ENCODE measurements at regions not wholly inside any gene's neighbourhood (a gene's known extent, or its start where the extent isn't known, plus 50 kb on each side); places are given as distances from the start of the nearest gene placed in this dataset.

DNA sequence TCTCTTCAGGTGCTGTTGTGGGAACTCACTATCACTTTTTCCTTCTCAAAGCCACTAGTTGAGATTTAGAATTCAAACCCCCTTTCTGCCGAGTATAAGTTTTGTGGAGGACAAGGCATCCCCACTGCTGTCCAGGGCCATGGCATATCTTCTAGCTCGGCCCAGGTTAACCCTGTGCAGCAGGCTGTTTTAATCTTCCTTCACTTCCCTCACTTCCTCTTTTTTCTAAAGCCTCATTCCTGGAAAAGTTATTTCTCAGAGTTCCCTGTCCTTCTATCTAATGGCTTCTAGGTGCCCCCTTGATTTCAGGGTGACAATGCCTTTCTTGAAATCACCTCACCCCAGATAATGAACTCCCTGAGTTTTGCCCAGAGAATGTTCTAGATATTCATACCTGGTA is 222.3 kb downstream of the SNX10 start:
- no peak for DNase-seq (ENCODE audit: low spot score)

DNA sequence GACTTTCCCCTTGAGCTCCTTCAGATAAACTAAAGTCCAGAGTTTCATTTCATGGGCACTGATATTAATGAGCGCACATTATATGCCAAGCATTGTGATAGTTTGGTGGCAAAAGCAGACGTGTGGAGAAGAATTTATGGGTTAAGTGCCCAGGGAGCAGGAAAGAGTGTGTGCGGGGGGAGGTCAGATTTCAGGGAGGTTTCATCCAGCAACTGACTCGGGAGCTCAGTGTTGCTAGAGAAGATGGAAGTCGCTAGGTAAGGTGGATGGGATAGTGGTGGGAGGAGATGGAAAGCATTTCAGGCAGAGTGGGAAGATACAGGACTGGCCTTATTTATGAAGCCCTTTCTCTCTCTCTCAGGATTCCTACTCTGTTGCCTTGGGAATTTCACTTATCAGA is 223.0 kb downstream of the SNX10 start:
- no peak for DNase-seq (ENCODE audit: low spot score)

GRCh38 chr7:26515314-26515842 is 223.7 kb downstream of the SNX10 start:
- no peak for DNase-seq (ENCODE audit: low spot score)

DNA sequence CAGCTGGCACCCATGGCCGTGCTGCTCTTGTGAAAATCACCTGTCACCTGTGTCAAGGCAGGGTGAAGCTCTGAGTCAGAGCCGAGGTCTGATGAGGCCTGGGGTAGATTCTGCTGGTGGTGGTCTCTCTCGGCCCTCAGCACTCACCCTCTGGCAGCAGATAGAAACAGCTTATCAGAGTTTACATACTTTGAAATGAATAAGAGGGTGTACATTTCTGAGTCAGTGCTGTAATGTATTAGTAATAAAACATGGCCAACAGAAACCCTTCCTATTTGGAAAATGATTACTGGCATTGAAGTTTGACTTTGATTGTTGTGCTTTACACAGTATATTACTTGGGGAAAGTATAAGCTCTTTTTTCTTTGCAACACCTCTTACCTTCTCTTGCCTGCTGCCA is 228.8 kb downstream of the SNX10 start:
- no peak for DNase-seq (ENCODE audit: low spot score)

GRCh38 chr7:26522633-26523032 is 231.0 kb downstream of the SNX10 start:
- DNase-seq (ENCODE audit: low spot score) = no peak

GRCh38 chr7:26525398-26526264 is 234.0 kb downstream of the SNX10 start:
- no peak for DNase-seq (ENCODE audit: low spot score)

GRCh38 chr7:26526265-26526587 is 234.6 kb downstream of the SNX10 start:
- DNase-seq (ENCODE audit: low spot score) = no peak

DNA sequence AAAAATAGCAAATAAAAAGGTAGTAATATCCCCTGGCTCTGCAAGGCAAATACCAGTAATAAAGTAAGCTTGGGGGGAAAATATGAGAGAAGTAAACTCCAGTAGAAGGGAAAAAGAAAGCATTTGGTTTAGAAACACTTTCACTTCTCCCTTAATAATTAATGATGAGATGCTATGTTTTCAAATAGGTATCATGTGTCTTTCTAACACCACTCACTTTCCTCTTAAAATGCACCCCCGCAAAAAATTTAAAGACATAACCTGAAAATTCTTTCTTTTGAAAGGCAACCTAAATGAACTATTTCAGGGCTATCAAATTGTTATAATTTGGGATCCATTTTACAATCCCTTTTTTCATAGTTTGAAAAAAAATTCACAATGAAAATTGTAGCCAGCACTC is 240.3 kb downstream of the SNX10 start:
- no peak for DNase-seq (ENCODE audit: low spot score)

DNA sequence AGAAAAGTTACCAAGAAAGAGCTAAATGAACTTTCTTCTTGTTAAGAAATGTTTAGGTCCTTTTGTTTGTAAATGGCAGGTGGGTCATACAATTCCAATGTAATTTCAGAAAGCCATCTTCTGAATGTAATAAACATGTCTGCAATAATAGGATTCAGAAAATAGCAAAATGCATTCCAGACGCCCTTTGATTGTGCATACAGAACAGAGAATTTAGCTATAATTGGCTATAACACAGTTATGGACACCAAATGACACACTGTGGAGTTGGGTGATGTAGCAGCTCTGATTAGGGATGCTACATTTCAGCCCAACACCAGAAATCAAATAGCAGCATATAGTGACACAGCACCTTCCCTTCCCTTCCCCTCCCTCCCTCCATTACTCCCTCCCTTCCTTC is 240.8 kb downstream of the SNX10 start:
- no peak for DNase-seq (ENCODE audit: low spot score)

GRCh38 chr7:26533217-26533616 is 241.6 kb downstream of the SNX10 start:
- no peak for DNase-seq (ENCODE audit: low spot score)

DNA sequence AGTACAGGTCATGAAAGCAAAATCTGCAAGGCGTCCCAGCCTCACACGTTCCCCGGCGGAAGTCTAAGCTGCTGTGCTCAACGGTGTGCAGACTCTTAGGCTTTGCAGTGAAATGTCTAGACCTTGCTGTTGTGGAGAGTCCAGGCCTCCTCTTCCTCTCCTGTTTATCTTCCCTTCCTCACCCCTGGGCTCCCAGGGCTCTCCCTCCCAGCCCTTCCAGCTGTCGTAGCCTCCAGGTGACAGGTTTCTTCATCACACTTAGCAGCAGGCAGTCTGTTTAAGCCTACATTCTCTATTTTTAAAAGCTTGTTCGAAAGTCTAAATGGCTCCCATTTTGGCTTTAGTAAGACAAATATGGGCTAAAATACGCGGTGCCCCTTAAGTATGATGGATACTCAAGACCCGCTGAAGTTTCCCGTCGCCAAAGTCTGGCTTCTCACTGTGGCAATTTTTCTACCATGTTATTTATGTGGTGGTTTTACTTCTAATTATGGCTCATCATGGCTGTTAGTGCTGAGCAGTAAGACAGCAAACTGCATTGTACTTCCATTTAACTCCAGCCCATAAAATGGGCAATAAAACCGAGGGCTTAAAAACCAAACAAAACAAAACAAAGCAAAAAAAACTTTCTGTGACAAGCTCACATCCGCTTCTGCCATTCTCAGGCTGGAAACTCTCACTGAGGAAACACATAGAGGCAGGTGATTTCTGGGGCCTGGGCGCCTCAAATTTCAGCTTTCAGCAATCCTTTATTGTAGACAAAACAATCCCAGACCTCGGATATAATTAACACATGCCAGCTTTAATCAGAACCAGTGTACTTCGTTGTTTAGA is 243.2 kb downstream of the SNX10 start:
- DNase-seq (ENCODE audit: low spot score) = no peak

DNA sequence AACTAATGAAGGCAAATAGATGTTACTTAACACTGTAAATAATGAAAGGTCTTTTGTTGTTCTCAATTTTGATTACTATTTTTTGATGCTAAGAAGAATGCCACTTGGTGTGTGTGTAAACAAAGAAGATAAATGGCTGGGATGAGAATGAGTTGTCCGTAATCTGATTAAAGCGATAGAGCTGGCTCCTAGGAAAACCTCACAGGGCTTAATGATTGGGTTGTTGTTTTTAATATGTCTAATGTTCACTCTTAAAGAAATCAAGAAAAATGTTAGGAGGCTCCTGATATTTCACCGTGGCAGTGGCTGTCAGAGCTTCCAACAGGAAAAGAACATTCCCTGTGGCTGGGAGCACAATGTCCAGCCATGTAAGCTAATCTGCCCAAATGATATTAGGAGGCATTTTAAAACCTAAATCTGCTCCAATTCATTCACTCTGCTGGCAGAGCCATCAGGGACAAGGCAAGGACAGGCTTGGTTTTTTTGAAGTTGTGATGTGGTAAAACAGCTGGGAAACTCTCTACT is 243.9 kb downstream of the SNX10 start:
- DNase-seq (ENCODE audit: low spot score) = no peak

DNA sequence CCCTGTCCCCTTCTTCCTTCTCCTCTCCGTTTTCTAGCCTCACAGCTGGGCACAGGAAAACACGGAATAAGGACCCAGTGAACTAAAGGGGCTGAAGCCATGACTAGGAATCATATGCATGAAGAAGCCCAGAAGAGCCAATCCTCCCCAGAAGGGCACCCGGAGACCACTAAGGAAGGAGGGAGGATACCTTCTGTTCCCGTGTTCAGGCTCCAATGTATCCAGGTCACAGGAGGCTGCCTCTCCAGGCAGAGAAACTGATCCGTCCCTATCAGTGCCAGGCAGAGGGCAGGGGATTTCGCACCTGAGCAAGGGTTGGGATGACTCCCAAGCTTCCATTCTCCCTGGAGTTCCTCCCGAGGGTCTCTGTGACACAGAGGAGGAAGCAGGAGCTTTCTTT is 246.6 kb downstream of the SNX10 start:
- DNase-seq (ENCODE audit: low spot score) = no peak

GRCh38 chr7:26538689-26539088 is 247.0 kb downstream of the SNX10 start:
- no peak for DNase-seq (ENCODE audit: low spot score)

- no peak for DNase-seq (ENCODE audit: low spot score)
Measured at GRCh38 chr7:26543340-26543739, 251.7 kb downstream of the SNX10 start.

GRCh38 chr7:26543951-26544350 is 252.3 kb downstream of the SNX10 start:
- no peak for DNase-seq (ENCODE audit: low spot score)

DNA sequence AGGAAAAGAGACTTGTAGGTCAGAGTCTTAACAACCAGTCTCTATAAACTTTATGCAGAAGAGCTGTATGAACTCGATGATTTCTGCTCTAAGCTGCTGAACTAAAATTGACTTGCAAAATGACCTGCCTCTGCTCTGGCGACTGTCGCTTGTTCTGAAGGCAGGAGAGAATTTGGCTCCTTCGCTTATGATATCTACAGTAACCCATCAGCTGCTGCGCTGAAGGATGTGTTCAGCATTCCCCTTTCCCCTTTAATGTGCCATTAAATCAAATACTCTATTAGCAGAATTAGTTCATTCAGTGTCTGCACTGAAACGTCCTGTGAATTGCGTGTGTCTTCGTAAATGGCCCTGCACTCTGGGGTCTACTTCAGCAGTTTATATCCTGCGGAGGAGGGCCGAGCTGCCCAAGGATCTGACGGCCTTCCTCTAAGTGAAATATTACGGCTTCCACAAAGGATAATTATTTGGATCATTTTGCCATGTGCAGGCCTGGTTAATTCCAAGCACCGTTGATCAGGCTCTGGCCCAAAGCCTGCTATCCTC is 254.9 kb downstream of the SNX10 start:
- DNase-seq (ENCODE audit: low spot score) = no peak

GRCh38 chr7:26547156-26547555 is 255.5 kb downstream of the SNX10 start:
- no peak for DNase-seq (ENCODE audit: low spot score)

GRCh38 chr7:26549281-26549944 is 257.8 kb downstream of the SNX10 start:
- DNase-seq (ENCODE audit: low spot score) = no peak

- no peak for DNase-seq (ENCODE audit: low spot score)
Measured at GRCh38 chr7:26550492-26550891, 258.8 kb downstream of the SNX10 start.

DNA sequence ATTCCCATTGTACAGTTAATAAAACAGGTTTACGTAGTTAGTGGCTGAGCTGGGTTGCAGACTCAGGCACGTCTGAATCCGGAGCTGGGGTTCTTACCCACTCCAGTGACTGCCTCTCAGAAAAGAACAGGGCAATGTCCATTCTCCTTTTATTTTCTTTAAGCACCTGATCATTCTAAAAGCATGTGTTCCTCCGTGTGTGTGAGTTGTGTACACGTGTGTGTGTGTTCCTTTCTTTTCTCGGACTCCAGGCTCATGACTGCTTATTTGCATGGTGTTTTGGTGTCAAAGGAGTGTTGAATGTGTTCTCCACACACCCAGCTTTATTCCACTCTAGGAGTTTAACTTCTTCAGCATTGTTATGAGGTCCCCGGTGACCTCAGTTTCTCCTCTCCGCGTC is 260.1 kb downstream of the SNX10 start:
- DNase-seq (ENCODE audit: low spot score) = no peak

DNA sequence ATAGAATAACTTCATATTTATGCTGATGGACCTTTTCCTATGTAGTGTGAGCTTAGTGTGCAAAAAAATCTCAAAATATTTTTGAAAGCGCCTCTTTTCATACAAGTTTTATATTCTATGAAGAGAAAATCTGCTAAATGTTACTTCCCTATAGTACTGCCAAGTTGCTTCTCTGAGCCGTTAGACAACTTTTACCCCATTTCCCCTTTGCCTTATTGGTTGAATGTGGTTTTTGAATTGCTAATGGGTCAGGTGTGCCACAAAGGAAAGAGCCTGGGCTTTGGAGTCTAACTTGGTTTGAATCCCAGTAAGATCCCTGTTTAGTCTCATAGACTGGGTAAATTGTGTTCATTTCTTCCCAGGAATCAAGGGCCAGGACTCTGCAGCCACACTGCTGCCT is 261.5 kb downstream of the SNX10 start:
- no peak for DNase-seq (ENCODE audit: low spot score)

All from activated CD4-positive, alpha-beta T cell treated with anti-CD3 and anti-CD28 coated beads, Interleukin-2, Interleukin-4, amounts not matched to agents 100 ng/mL and 50 ng/mL, durations not matched to agents 16 hours and 8 hours (primary cell).